Duodenal mucosa (tissue), 2 donors: ENCODE measurements at regions not wholly inside any gene's neighbourhood (a gene's known extent, or its start where the extent isn't known, plus 50 kb on each side); places are given as distances from the start of the nearest gene placed in this dataset.

Source experiments
- H3K27ac ChIP-seq: one replicate; pipeline ENCODE4 v1.7.0; 2013; ENCODE audit warnings: low read depth, low read length
- H3K27me3 ChIP-seq, 2 donors: one replicate each; pipeline ENCODE4 v1.7.0; 2013; ENCODE audit warnings: low read length in 2 of 2, control low read depth in 1 of 2; ENCODE audit not compliant: insufficient read depth in 2 of 2, control insufficient read depth in 1 of 2
- H3K36me3 ChIP-seq, 2 donors: one replicate each; pipeline ENCODE4 v1.7.0; 2013; ENCODE audit warnings: low read length in 2 of 2, control low read depth in 1 of 2; ENCODE audit not compliant: insufficient read depth in 2 of 2, control insufficient read depth in 1 of 2
- H3K4me1 ChIP-seq, 2 donors: one replicate each; pipeline ENCODE4 v1.7.0; 2013; ENCODE audit warnings: low read length in 2 of 2, control low read depth in 1 of 2; ENCODE audit not compliant: insufficient read depth in 2 of 2, control insufficient read depth in 1 of 2
- H3K4me3 ChIP-seq, 2 donors: one replicate each; pipeline ENCODE4 v1.7.0; 2013; ENCODE audit warnings: low read length in 2 of 2, low read depth in 1 of 2
- H3K9ac ChIP-seq, 2 donors: one replicate each; pipeline ENCODE4 v1.7.0; 2013; ENCODE audit warnings: low read length in 2 of 2, low read depth in 1 of 2
- H3K9me3 ChIP-seq, 2 donors: one replicate each; pipeline ENCODE4 v1.7.0; 2013; ENCODE audit warnings: low read length in 2 of 2, control low read depth in 1 of 2; ENCODE audit not compliant: control insufficient read depth in 1 of 2

GRCh38 chr4:110292994-110293744 is 94.8 kb upstream of the ELOVL6 start:
- H3K27ac ChIP-seq = no peak overlapping the region
- H3K36me3 ChIP-seq = no peaks in the 10 kb centered on the region
- H3K9ac ChIP-seq = no peak overlapping the region
- peaks cover 3 to 9% of the 10 kb centered on the region in 2 donors for H3K27me3 ChIP-seq
- H3K4me1 ChIP-seq = no peaks in the 10 kb centered on the region
- H3K9me3 ChIP-seq = no peaks in the 10 kb centered on the region
- H3K4me3 ChIP-seq = no peak overlapping the region

GRCh38 chr4:110290511-110290910 is 92.1 kb upstream of the ELOVL6 start:
- Histone ChIP-seq H3K36me3 (no peaks in the 10 kb centered on the region), H3K4me1 (no peaks in the 10 kb centered on the region), H3K9me3 (no peaks in the 10 kb centered on the region), H3K27ac (no peak overlapping the region), H3K4me3 (no peak overlapping the region), H3K9ac (no peak overlapping the region), H3K27me3 (peaks cover 0 to 4% of the 10 kb centered on the region in 2 donors)

GRCh38 chr4:110289601-110290100 is 91.2 kb upstream of the ELOVL6 start:
- H3K4me3 ChIP-seq = no peak overlapping the region
- no peak overlapping the region for H3K27ac ChIP-seq
- peaks cover 0 to 4% of the 10 kb centered on the region in 2 donors for H3K27me3 ChIP-seq
- H3K9me3 ChIP-seq = no peaks in the 10 kb centered on the region
- no peaks in the 10 kb centered on the region for H3K36me3 ChIP-seq
- no peaks in the 10 kb centered on the region for H3K4me1 ChIP-seq
- H3K9ac ChIP-seq = no peak overlapping the region

GRCh38 chr4:110287130-110287529 is 88.7 kb upstream of the ELOVL6 start:
- H3K9ac ChIP-seq = no peak overlapping the region
- no peaks in the 10 kb centered on the region for H3K27me3 ChIP-seq
- H3K27ac ChIP-seq = no peak overlapping the region
- H3K36me3 ChIP-seq = no peaks in the 10 kb centered on the region
- H3K4me3 ChIP-seq = no peak overlapping the region
- no peaks in the 10 kb centered on the region for H3K4me1 ChIP-seq
- no peaks in the 10 kb centered on the region for H3K9me3 ChIP-seq

- H3K36me3 ChIP-seq = no peaks in the 10 kb centered on the region
- no peak overlapping the region for H3K9ac ChIP-seq
These were observed 79.7 kb upstream of the ELOVL6 start for GRCh38 chr4:110278127-110278526.

GRCh38 chr4:110275871-110276270 is 77.5 kb upstream of the ELOVL6 start:
- Histone ChIP-seq H3K9ac (no peak overlapping the region), H3K9me3 (no peaks in the 10 kb centered on the region), H3K4me3 (no peak overlapping the region), H3K4me1 (no peaks in the 10 kb centered on the region), H3K27me3 (no peaks in the 10 kb centered on the region), H3K27ac (no peak overlapping the region), H3K36me3 (no peaks in the 10 kb centered on the region)

More at GRCh38 chr4:110278127-110278526, 79.7 kb upstream of the ELOVL6 start:
- no peaks in the 10 kb centered on the region for H3K27me3 ChIP-seq
- no peak overlapping the region for H3K27ac ChIP-seq
- H3K4me1 ChIP-seq = no peaks in the 10 kb centered on the region
- H3K4me3 ChIP-seq = no peak overlapping the region
- no peaks in the 10 kb centered on the region for H3K9me3 ChIP-seq

- no peaks in the 10 kb centered on the region for H3K4me1 ChIP-seq
- no peak overlapping the region for H3K4me3 ChIP-seq
- H3K9me3 ChIP-seq = no peaks in the 10 kb centered on the region
- H3K9ac ChIP-seq = no peak overlapping the region
- H3K27ac ChIP-seq = no peak overlapping the region
- no peaks in the 10 kb centered on the region for H3K36me3 ChIP-seq
- H3K27me3 ChIP-seq = no peaks in the 10 kb centered on the region
These were observed 73.6 kb upstream of the ELOVL6 start for GRCh38 chr4:110271986-110272385.

- Histone ChIP-seq H3K9me3 (no peaks in the 10 kb centered on the region), H3K27ac (no peak overlapping the region), H3K4me1 (no peaks in the 10 kb centered on the region), H3K4me3 (no peak overlapping the region), H3K9ac (no peak overlapping the region), H3K27me3 (no peaks in the 10 kb centered on the region), H3K36me3 (no peaks in the 10 kb centered on the region)
These were observed 72.2 kb upstream of the ELOVL6 start for GRCh38 chr4:110270492-110271197.

GRCh38 chr4:110268790-110269189 is 70.4 kb upstream of the ELOVL6 start:
- Histone ChIP-seq H3K4me1 (no peaks in the 10 kb centered on the region), H3K9ac (no peak overlapping the region), H3K9me3 (no peaks in the 10 kb centered on the region), H3K36me3 (no peaks in the 10 kb centered on the region), H3K27me3 (no peaks in the 10 kb centered on the region), H3K4me3 (no peak overlapping the region), H3K27ac (no peak overlapping the region)

- H3K27ac ChIP-seq = no peak overlapping the region
- no peaks in the 10 kb centered on the region for H3K36me3 ChIP-seq
- H3K27me3 ChIP-seq = no peaks in the 10 kb centered on the region
- no peak overlapping the region for H3K4me3 ChIP-seq
- H3K9ac ChIP-seq = no peak overlapping the region
- no peaks in the 10 kb centered on the region for H3K4me1 ChIP-seq
- H3K9me3 ChIP-seq = no peaks in the 10 kb centered on the region
These were observed 69.9 kb upstream of the ELOVL6 start for GRCh38 chr4:110268352-110268751.
